K562 (cell line): ENCODE measurements at regions not wholly inside any gene's neighbourhood (a gene's known extent, or its start where the extent isn't known, plus 50 kb on each side); places are given as distances from the start of the nearest gene placed in this dataset.
A peak's percentile ranks its signal among the peaks of the same experiment; 100 is the strongest.

Source experiments
- ATAC-seq: fragments of 200-7000 bp; cut with Tn5 transposase; 3 replicates; pipeline ENCODE4 v1.9.1; 2020; ENCODE audit warnings: moderate library complexity
- BruUV-seq: library from RNA; stranded (reverse); fragments of 400-500 nt; replicated peaks from 2 replicates; lab custom pipeline; 2021; lab: Mats Ljungman, UMichigan
- CTCF ChIA-PET: fragments of 300-600 bp; formaldehyde crosslinking; extraction: SDS; loops from one replicate; lab custom pipeline; 2021; ENCODE audit warnings: low intra/inter-chr PET ratio; lab: Yijun Ruan, JAX
- POLR2A ChIA-PET: fragments of 300-600, 350-650 bp; sonication (Branson Sonifier 250); formaldehyde crosslinking; extraction: SDS; loops from one replicate; lab custom pipeline; 2021; ENCODE audit warnings: antibody characterized with exemption, inconsistent platforms; lab: Yijun Ruan, JAX
- DNase-seq, 4 experiments: peaks; one replicate each; pipeline versions ENCODE4 v3.0.0 to v3.0.0-alpha.2; 2011 to 2018; ENCODE audit warnings: low spot score in 3 of 4, mixed read lengths in 3 of 4; ENCODE audit errors: extremely low read depth in 1 of 4
- FAIRE-seq: peaks from 2 replicates; lab custom pipeline; 2011; peaks lifted over from hg19 to GRCh38; lab: Jason Lieb, UNC
- H2AFZ ChIP-seq: 2 replicates; pipeline ENCODE4 v1.6.0; 2011; ENCODE audit warnings: low read depth, low read length, control low read depth, inconsistent platforms
- H3K27ac ChIP-seq: fragments of 200-600 bp; 3 replicates; pipeline ENCODE4 v1.8.0; 2011; ENCODE audit warnings: low read depth, mild to moderate bottlenecking, control low read depth, inconsistent platforms, low read length, moderate library complexity, mixed read lengths; ENCODE audit errors: extremely low read depth
- H3K27me3 ChIP-seq, 2 experiments: fragments of 300-600 bp in 1 of 2; 2 replicates in 1 of 2; 3 replicates in 1 of 2; pipeline versions ENCODE4 v1.6.0 to v1.8.0; 2011; ENCODE audit warnings: inconsistent platforms in 2 of 2, low read length in 2 of 2, mild to moderate bottlenecking in 1 of 2, mixed read lengths in 1 of 2, moderate library complexity in 1 of 2; ENCODE audit not compliant: control insufficient read depth in 2 of 2, insufficient read depth in 2 of 2
- H3K36me3 ChIP-seq: fragments of 300-600 bp; 3 replicates; pipeline ENCODE4 v1.8.0; 2011; ENCODE audit warnings: mild to moderate bottlenecking, low read length, inconsistent platforms; ENCODE audit not compliant: control insufficient read depth, insufficient read depth
- H3K4me1 ChIP-seq, 2 experiments: fragments of 200-600 bp in 1 of 2; replicated peaks in 1 of 2; 2 replicates in 1 of 2; 3 replicates in 1 of 2; pipeline versions ENCODE4 v1.5.1 to v1.8.0; 2011; ENCODE audit warnings: inconsistent platforms in 2 of 2, low read length in 2 of 2, mild to moderate bottlenecking in 1 of 2, mixed read lengths in 1 of 2, moderate library complexity in 1 of 2; ENCODE audit not compliant: control insufficient read depth in 2 of 2, insufficient read depth in 2 of 2
- H3K4me2 ChIP-seq: 2 replicates; pipeline ENCODE4 v1.6.1; 2011; ENCODE audit warnings: low read length, control low read depth, inconsistent platforms, mixed read lengths; ENCODE audit not compliant: insufficient read depth
- H3K4me3 ChIP-seq: fragments of 200-600 bp; sonication (generic), shearing (Covaris generic); 2 replicates; pipeline ENCODE4 v1.5.1; 2016; ENCODE audit warnings: control low read depth, inconsistent platforms
- H3K79me2 ChIP-seq: fragments of 200-600 bp; 3 replicates; pipeline ENCODE4 v1.8.0; 2011; ENCODE audit warnings: low read length, inconsistent platforms; ENCODE audit not compliant: control insufficient read depth, insufficient read depth
- H3K9ac ChIP-seq, 2 experiments: 2 replicates each; pipeline versions ENCODE4 v1.6.0 to v1.6.1; 2011; ENCODE audit warnings: low read depth in 2 of 2, low read length in 2 of 2, control low read depth in 1 of 2, inconsistent platforms in 1 of 2, mild to moderate bottlenecking in 1 of 2, mixed read lengths in 1 of 2; ENCODE audit not compliant: insufficient read depth in 1 of 2
- H3K9me1 ChIP-seq: one replicate; pipeline ENCODE4 v1.6.0; 2011; ENCODE audit warnings: inconsistent platforms, mild to moderate bottlenecking, low read length, moderate library complexity; ENCODE audit not compliant: control insufficient read depth, insufficient read depth
- H3K9me3 ChIP-seq: replicated peaks from 2 replicates; pipeline ENCODE4 v1.5.1; 2011; ENCODE audit warnings: low read depth, low read length, inconsistent platforms; ENCODE audit not compliant: control insufficient read depth, insufficient read depth
- H4K20me1 ChIP-seq: replicated peaks from 2 replicates; pipeline ENCODE4 v1.6.1; 2011; ENCODE audit warnings: low read length, inconsistent platforms, mixed read lengths; ENCODE audit not compliant: control insufficient read depth, insufficient read depth
- BDP1 ChIP-seq: IDR thresholded peaks from 3 replicates; pipeline ENCODE4 v1.6.1; 2011; ENCODE audit not compliant: insufficient read length, insufficient read depth
- CBFB ChIP-seq: sonication (generic); formaldehyde crosslinking; IDR thresholded peaks from 2 replicates; pipeline ENCODE4 v1.4.0; 2020; ENCODE audit warnings: mild to moderate bottlenecking, missing genetic modification reagents
- E2F5 ChIP-seq: sonication (generic); formaldehyde crosslinking; IDR thresholded peaks from 2 replicates; pipeline ENCODE4 v1.8.0; 2022; ENCODE audit warnings: mild to moderate bottlenecking, missing genetic modification reagents
- FOSL1 ChIP-seq: fragments of 200-800 bp; sonication (Bioruptor generic); conservative IDR thresholded peaks from 2 replicates; pipeline ENCODE4 v1.6.1; 2016; ENCODE audit warnings: missing genetic modification characterization, missing compliant biosample characterization
- HNRNPLL ChIP-seq: fragments of 200-400 bp; formaldehyde crosslinking; IDR thresholded peaks from 2 replicates; pipeline ENCODE4 v1.6.1; 2017; ENCODE audit warnings: low read length, low read depth, mild to moderate bottlenecking; ENCODE audit not compliant: poor library complexity, severe bottlenecking
- KLF13 ChIP-seq: fragments of 450-650 bp; IDR thresholded peaks from 2 replicates; pipeline ENCODE4 v1.6.1; 2016; ENCODE audit warnings: missing genetic modification characterization, low read depth, mild to moderate bottlenecking, missing compliant biosample characterization, moderate library complexity, borderline replicate concordance
- MAFK ChIP-seq: IDR thresholded peaks from 2 replicates; pipeline ENCODE4 v1.6.1; 2011; ENCODE audit warnings: low read length, improper control_type of control experiment
- NFIX ChIP-seq: fragments of 250-450 bp; sonication (Bioruptor Pico); IDR thresholded peaks from 2 replicates; pipeline ENCODE4 v1.4.0; 2020; ENCODE audit warnings: low read depth, mild to moderate bottlenecking, moderate library complexity
- TCF15 ChIP-seq: fragments of 250-450 bp; sonication (Bioruptor Pico); IDR thresholded peaks from 2 replicates; pipeline ENCODE4 v1.8.0; 2022; ENCODE audit warnings: moderate library complexity, mild to moderate bottlenecking, inconsistent platforms
- TGIF2 ChIP-seq: sonication (generic); formaldehyde crosslinking; IDR thresholded peaks from 2 replicates; pipeline ENCODE4 v1.8.1; 2022; ENCODE audit warnings: mild to moderate bottlenecking, missing genetic modification reagents, moderate library complexity
- ZNF184 ChIP-seq: sonication (generic); formaldehyde crosslinking; IDR thresholded peaks from 2 replicates; pipeline ENCODE4 v1.5.0; 2020; ENCODE audit warnings: missing genetic modification reagents
- in situ Hi-C: fragments of 300-500 bp; cut with MboI; formaldehyde crosslinking; loops from 4 replicates; pipeline ENCODE4 v1.15.0; 2018; ENCODE audit warnings: inconsistent platforms, mixed read lengths
- intact Hi-C: fragments of 100-400 bp; cut with micrococcal nuclease; formaldehyde crosslinking; loops from 2 replicates; pipeline ENCODE4 v1.14.2; 2022
- TF ChIP-seq, protein P1 (sequence below), 2 experiments: IDR thresholded peaks in 1 of 2; conservative IDR thresholded peaks in 1 of 2; 2 replicates each; pipeline ENCODE4 v1.6.1; 2016; ENCODE audit warnings: low read depth in 2 of 2, mild to moderate bottlenecking in 1 of 2, missing compliant biosample characterization in 1 of 2, missing genetic modification characterization in 1 of 2, moderate library complexity in 1 of 2

DNA sequence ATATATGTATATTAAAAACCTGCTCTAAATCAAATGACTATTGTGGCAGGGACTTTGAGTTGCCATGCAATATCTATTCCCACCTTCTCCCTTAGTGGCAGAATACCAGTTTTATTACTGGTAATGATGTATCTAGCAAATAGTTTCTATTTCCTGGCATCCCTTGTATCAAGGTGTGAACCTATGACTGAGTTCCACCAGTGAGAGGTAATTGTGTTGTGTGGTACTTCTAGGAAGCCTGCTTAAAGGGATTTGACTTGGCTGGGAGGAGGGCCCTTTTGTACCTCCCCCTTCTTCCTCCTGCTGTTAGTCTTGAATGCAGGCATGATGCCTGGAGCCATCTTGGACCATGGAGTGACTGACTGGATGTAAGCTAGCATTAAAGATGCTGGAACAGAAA lies 65.4 kb upstream of the DYNLT3 start:
- no peaks in the 10 kb centered on the region for H3K9me1 ChIP-seq
- no peaks in the 10 kb centered on the region for H3K9me3 ChIP-seq
- no peak overlapping the region for H3K27ac ChIP-seq
- ATAC-seq (no peak), DNase-seq (no peak), FAIRE-seq (no peak)
- H3K79me2 ChIP-seq = no peaks in the 10 kb centered on the region
- no peaks in the 10 kb centered on the region for H3K4me1 ChIP-seq
- ChIA-PET CTCF (no interaction called here), POLR2A (no interaction called here)
- no peaks in the 10 kb centered on the region for H4K20me1 ChIP-seq
- in situ Hi-C loops = no loop called here
- no TSS peak for BruUV-seq
- intact Hi-C loops = no loop called here
- H3K4me2 ChIP-seq = no peak overlapping the region
- H2AFZ ChIP-seq = no peak overlapping the region
- no peak overlapping the region for H3K4me3 ChIP-seq
- H3K27me3 ChIP-seq = no peaks in the 10 kb centered on the region
- no peaks in the 10 kb centered on the region for H3K36me3 ChIP-seq
- TF ChIP-seq TGIF2 (CRISPR knock-in tag) = no peak
- TF ChIP-seq FOSL1 (tag) = peak; percentile 40; the same call in 1 of the 2 replicates
- no peak for TF ChIP-seq HNRNPLL
- no peak for TF ChIP-seq NFIX (CRISPR knock-in tag)
- TF ChIP-seq ZNF184 (CRISPR knock-in tag) = no peak
- no peak overlapping the region for H3K9ac ChIP-seq

DNA sequence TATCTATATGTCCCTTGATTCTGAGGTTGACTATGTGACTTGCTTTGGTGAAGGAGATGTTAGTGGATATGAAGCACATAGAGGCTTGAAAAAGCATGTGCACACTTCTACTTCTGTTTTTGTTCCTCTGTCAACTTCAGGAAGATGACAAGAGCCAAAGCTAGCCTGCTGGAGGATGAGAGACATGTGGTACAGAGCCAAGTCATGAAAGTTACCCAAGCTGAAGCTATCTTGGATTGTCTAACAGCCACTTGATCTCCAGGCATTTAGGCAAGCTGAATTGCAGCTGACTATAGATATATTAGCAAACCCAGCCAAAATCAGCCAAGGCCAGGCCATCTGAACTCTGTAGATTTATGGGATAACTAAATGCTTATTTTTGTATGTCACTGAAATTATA lies 70.8 kb upstream of the DYNLT3 start:
- Histone ChIP-seq H3K9me1 (no peaks in the 10 kb centered on the region), H2AFZ (no peak overlapping the region), H3K4me3 (no peak overlapping the region), H3K27ac (no peak overlapping the region), H3K27me3 (no peaks in the 10 kb centered on the region), H3K79me2 (no peaks in the 10 kb centered on the region), H3K4me2 (no peak overlapping the region), H3K9me3 (no peaks in the 10 kb centered on the region), H3K36me3 (no peaks in the 10 kb centered on the region), H3K9ac (no peak overlapping the region), H3K4me1 (no peaks in the 10 kb centered on the region), H4K20me1 (no peaks in the 10 kb centered on the region)
- TF ChIP-seq TCF15 (no peak), MAFK (no peak), KLF13 (tag) (no peak), CBFB (CRISPR knock-in tag) (no peak), BDP1 (no peak), E2F5 (CRISPR knock-in tag) (no peak)
- TF ChIP-seq, protein P1, sequence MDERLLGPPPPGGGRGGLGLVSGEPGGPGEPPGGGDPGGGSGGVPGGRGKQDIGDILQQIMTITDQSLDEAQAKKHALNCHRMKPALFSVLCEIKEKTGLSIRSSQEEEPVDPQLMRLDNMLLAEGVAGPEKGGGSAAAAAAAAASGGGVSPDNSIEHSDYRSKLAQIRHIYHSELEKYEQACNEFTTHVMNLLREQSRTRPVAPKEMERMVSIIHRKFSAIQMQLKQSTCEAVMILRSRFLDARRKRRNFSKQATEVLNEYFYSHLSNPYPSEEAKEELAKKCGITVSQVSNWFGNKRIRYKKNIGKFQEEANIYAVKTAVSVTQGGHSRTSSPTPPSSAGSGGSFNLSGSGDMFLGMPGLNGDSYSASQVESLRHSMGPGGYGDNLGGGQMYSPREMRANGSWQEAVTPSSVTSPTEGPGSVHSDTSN (CRISPR knock-in tag; IDR thresholded peaks at IDR 0.05; ENCODE audit: low read depth) = no peak
- TF ChIP-seq, protein P1 (tag; conservative IDR thresholded peaks at IDR 0.05; ENCODE audit: low read depth) = no peak
- in situ Hi-C loops = no loop called here
- ChIA-PET CTCF (no interaction called here), POLR2A (no interaction called here)
- DNase-seq = no peak
- no TSS peak for BruUV-seq
- no peak for ATAC-seq
- no peak for FAIRE-seq
- intact Hi-C loops = no loop called here
